GM03348 (cell line): ENCODE measurements at regions not wholly inside any gene's neighbourhood (a gene's known extent, or its start where the extent isn't known, plus 50 kb on each side); places are given as distances from the start of the nearest gene placed in this dataset.
"Not testable (repeated sequence)": the region's sequence is repeated elsewhere in the genome, so short reads cannot be mapped to it uniquely, and the experiment has no call there.

Source experiments
- DNase-seq: peaks from one replicate; pipeline ENCODE4 v3.0.0; 2012; ENCODE audit warnings: low spot score

DNA sequence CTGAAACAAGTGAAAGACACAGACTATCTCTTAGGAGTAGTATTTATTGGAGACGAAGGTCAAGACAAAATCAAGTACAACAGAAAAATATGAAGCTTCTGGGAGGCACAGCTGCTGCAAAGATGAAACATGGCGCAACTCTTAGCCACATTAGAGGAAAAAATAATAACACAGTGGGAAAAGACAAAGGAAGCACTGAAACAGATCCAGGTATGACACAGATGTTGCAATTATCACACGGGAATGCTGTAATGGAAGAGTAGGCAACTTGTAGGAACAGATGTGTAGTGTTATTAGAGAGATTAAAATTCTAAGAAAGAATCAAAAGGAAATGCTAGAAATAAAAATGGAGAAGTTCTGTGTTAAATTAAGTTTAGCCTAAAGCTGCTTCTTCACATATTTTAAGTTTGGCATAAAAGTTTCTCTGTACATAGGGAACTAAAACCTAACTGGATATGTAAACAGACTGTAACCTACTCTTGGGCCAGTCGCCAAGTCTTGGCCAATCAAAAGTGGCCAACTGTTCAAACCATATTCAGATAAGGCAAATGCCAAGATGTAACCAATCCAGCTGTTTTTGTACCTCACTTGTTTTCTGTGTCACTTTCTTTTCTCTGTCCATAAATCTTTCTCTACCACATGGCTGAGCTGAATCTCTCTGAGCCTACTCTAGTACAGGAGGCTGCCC lies 1132.0 kb upstream of the LRRTM3 start:
- DNase-seq = no peak

DNA sequence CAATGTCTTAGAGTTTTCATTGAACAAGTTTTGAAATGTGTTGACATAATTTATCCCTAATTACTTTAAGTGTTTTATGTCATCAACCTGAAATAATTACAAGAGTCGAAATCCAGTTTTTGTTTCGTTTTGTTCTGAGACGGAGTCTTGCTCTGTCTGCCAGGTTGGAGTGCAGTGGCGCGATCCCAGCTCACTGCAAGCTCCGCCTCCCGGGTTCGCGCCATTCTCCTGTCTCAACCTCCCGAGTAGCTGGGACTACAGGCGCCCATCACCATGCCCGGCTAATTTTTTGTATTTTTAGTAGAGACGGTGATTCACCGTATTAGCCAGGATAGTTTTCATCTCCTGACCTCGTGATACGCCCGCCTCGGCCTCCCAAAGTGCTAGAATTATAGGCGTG lies 1131.0 kb upstream of the LRRTM3 start:
- DNase-seq = not testable (repeated sequence)

DNA sequence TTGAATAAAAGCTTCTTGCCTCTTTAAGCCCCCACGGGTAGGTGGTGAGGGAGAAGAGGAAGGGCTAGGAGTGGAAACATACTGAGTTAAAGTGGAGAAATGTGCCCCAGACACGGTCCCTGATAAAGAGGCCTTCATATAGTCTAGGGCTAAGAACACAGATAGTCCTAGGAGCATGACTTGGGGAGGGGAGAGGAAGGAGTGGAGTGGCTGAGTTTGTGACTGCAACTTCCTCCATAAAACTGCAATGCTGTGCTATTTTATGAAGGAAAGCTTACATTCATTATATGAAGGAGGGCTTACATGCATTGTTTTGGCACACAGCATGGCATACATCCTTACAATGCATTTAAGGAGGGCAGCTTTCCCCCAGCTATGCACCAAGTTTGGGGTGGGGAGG lies 1129.4 kb upstream of the LRRTM3 start:
- DNase-seq = no peak

DNA sequence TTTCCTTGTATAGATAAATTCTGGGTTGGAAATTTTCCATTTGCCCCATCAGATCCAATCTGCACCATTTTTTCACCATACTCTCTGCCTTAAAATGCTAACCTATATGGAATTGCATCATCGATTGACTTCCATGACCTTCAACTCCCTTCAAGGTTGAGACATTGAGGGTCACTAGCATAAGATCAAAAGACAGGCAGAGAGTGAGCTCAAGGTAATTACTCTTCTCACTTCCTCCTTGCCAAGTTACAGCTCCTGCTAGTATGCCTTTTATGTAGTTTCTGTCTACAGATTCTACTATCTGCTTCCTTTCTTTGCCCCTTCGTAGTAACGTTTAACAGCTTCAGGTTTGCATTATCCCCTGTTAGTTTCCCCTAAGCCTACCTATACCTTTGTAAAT lies 1127.7 kb upstream of the LRRTM3 start:
- no peak for DNase-seq

DNA sequence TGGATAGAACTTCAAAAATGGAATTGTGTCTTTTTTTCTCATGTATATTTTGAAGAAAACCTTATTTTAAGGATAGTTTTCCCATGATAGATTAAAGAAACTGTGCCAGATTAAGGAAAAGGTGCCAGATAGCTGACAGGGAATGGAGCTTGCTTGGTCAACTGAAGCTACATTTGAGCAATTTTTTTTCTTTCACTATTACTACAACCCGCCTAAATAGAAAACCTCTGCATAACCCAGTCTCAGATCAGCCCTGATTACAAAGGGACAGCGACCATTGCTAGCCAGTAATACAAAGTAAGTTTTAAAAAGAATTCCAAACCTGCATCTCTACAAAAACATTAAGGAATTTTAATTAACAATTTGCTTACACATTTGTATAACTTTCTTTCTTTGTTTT lies 1123.4 kb upstream of the LRRTM3 start:
- no peak for DNase-seq

DNA sequence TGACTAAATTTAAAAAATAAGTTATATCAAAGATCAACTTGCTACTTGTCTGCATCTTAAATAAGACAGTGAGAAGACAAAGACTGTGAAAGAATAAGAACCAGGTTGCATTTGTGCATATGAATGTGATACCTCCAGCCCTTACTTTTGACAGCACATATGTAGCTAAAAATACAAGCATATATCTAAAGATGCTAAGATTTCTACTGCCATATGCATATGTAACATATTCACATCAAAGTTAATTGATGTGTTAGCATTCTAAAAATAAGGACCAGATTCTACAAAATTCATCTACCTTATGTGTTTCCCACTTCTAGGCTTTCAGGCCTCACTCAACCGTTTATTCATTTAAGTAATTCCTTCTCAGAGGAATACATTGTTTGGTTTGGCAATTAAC lies 1120.3 kb upstream of the LRRTM3 start:
- no peak for DNase-seq

DNA sequence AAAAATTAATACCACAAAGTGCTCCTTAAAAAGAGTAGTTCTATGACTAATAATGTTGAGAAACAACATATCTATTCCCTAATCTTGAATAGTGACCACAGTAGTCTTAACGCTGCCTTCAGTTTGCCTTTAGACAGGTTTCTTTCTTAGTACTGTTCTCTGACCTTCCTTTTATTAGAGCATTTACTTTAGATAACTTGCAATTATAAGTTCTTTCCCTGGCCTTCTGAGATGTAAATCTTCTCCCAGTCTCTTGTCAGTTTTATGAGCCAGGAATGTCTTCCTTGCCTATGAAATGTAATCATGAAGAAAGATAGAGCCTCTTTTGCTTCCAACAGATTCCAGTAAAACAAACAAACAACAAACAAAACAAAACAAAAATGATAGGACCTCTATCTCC lies 1119.8 kb upstream of the LRRTM3 start:
- no peak for DNase-seq

DNA sequence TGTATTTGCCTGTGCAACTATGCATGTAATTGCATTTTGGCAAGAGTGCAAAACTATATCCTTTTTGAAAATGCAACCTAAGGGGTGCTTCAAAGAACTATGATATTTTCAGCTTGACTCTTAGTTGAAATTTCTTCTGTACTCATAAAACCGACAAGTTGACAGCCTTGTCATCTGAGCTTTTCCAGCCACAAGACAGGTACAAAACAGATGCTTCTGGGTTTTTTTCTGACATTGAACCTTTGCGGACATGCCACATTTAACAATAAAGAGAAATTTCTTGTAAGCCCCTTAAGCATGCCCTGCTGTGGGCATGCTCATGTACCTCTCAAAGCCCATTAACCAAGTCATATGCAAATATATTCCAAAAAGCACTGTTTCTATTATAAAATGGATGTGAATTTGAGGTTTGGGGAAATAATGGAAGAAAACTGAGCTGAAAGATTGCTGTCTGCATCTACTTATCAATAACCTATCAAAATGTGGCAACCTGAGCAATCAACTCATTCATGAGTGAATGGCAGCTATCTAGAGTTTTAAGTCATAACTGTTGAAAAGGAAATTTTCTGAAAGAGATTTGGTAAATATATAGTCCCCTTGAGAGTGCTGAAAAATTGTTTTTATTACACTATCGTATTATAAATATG lies 1117.0 kb upstream of the LRRTM3 start:
- no peak for DNase-seq

DNA sequence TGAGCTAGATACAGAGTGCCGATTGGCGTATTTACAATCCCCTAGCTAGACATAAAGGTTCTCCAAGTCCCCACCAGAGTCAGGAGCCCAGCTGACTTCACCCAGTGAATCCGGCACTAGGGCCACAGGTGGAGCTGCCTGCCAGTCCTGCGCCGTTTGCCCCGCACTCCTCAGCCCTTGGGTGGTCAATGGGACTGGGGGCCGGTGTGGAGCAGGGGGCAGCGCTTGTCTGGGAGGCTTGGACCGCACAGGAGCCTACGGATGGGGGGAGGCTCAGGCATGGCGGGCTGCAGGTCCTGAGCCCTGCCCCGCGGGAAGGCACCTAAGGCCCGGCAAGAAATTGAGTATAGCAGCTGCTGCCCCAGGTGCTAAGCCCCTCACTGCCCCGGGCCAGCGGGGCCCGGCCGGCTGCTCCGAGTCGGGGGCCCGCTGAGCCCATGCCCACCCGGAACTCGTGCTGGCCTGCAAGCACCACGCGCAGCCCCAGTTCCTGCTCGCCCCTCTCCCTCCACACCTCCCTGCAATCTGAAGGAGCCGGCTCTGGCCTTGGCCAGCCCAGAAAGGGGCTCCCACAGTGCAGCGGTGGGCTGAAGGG lies 1113.8 kb upstream of the LRRTM3 start:
- no peak for DNase-seq

DNA sequence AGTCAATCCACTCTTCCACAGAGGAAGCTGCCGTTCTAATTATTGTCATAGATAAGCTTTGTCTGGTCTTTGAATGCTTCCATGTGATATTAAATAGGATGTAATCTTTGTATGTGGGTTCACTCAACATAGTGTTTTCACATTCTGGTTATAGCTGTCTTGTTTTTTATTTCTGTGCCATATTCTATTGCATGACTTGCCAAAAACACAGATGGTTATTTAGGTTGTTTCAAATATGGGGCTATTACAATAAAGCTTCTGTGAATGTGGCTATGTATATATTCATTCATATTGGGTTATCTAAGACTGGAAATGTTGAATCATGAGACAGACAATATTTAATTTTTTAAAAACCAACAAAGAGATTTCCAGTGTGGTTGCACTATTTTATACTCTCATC lies 1109.3 kb upstream of the LRRTM3 start:
- DNase-seq = no peak

DNA sequence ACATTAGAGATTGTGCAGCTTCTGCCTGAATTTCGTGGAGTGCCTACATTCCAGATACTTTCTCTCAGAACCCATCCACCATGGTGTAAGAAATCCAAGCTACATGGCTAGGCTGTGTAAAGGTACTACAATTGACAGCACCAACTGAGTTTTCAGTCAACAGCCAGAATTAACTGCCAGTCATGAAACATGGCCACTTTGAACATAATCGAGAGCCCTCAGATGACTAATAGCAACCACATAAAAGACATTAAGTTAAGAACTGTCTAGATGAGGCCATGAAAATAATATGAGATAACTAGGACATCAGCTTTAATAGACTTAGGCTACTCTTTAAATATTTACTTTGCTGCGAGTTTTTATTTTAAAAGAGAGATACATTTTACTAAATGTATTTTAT lies 1106.8 kb upstream of the LRRTM3 start:
- no peak for DNase-seq

DNA sequence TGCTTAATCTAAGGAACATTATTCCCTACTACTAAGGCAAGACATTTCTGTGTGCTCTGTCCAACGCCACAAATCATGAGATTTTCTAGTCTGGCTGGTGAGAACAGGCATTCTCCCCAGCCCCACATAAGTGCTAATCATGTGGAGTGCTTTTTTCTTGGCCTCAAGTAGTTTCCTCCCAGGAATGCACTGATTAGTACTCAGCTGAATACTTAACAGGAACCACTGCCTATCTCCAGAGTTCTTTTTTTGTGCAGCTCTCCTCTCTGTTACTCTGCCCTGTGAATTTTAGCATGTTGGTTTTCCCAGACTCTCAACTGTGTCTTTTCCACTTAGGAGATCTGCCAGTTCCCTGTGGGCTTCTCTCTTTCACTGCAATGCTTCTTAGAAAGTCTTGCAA lies 1098.5 kb upstream of the LRRTM3 start:
- DNase-seq = no peak

DNA sequence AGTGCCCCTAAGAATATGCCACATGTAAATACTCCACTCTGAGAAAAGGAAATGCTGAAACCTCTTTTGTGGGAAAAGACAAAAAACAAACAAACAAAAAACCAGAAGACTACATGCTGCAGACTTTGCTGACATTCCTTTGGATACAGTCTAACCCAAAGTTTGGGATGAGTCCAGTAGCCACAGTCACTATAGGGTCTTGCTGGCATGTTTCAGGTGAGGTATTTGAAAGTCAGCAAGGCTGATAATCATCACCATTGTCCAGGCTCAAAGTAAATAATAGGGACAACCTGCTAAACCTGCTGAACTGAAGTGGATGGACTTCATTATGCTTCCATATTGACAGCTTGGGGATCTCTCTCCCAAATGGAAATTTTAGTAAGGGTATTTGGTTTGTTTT lies 1087.0 kb upstream of the LRRTM3 start:
- no peak for DNase-seq

DNA sequence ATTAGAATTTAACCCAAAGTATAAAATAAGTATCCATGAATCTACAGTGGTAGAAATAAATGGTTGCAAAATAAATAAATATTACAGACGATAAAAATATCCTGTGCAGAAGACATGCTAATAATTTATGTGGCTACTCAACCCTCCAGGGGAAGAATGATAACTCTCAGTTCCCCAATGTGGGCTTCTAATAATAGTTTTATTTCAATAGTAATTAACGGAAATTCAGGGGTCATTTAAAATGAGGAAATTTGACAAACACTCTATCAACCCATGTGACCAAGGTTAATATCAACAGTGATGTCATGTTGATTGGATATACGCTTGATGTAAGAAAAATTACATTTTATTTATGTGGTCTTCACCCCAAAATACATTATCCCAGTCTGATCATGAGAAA lies 1082.6 kb upstream of the LRRTM3 start:
- DNase-seq = no peak

DNA sequence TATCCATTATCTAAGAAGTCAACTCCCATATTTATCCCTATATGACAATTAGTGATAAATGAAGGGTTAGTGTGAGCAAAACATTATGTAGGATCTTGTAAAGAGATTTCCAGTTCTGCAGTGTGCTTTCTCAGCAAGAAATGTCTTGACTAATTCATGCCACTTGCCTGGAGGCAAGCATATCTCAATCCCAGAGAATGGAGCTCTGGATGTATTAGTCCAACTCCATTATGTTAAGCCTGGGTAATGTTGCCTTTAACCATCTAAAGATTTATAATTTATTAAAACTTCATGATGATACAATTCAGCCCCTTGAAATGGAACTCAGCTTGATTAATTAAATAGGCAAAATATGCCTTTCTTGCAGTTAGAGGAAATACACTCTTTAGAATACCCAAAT lies 1079.9 kb upstream of the LRRTM3 start:
- no peak for DNase-seq

DNA sequence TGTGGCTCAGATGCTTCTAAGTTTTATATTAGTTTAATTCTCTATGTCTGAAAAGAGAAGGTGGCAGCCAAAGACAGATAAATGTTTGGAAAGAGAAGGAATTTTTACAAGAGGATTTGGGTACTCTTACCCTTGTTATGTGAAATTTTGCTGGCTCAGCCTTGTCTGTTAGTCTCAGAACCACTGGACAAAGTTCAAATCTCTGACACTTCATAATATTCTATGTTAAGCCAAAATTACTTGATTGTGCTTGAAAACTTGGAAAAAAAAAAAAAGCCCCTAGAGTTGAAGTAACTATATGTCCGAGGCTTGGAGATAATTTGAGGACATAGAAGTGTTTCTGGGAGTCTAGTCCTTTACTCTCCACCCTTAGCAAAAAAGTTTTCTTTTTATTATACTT lies 1079.3 kb upstream of the LRRTM3 start:
- DNase-seq = no peak

DNA sequence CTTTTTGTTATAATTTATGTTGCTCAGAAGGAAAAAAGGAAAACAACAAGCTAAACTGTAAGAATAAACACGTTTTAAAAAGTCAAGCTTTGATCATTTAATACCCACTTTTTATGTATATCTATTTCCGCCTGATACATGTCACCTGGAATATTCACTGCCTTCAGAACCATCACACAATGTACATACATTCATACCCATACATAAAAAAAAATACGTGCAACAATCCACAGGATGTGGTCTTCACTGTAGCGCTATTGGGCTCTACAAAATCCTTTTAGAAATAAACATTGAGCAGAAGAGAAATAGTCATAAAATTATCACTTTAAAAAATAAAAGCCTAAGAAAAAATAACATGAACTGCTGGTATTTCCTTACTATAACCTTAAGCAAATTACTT lies 1078.9 kb upstream of the LRRTM3 start:
- no peak for DNase-seq

DNA sequence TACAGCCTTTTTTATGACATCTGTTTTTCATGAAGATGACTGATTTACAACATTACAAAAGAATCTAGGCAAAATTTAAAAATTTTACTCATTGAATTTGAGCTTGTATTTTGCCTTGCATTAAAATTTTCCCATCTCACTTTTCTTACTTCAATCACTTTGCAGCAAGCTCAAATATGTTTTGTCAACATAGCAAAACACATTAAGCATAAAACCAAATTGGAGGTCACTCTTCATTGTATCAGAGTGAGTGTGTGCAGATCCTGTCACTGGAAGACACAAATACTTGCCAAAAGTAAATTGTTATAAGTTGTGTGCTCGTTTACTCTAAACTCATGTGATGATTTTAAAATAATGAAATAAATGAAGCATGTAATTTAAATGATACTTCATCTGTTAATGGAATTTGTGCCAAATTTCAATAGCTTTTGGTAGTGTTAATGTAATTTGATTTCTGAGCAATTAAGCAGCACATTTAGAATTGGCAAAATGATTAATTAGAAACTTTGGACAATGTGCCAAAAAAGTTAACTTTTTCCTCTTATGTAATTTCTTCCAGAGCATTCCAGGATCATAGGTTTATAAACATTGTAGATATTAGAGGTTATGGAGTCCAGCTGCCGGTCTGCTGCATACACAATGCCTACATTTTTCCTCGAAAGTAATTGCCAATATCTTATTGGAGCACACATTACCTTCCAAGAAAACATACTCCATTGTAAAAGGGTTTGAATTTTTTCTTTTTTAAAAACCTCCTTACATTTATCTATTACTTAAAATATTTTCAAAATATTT lies 1078.2 kb upstream of the LRRTM3 start:
- DNase-seq = no peak

DNA sequence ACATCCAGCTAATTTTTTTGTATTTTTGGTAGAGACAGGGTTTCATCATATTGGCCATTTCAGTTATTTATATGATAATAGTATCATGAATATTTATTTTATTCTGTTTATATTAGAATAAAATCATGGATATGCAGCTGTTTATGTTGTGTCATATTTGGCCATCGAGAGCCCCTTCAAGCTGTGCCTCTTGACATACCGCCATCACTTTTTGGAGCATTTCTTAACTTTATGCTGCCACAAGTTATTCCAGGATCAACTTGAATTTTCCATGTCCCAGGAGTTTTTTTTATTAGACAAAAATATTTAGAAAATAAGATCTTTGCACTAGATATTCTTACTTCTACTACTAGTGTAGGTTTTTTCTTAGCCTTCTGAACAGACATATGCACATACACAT lies 1067.0 kb upstream of the LRRTM3 start:
- no peak for DNase-seq

DNA sequence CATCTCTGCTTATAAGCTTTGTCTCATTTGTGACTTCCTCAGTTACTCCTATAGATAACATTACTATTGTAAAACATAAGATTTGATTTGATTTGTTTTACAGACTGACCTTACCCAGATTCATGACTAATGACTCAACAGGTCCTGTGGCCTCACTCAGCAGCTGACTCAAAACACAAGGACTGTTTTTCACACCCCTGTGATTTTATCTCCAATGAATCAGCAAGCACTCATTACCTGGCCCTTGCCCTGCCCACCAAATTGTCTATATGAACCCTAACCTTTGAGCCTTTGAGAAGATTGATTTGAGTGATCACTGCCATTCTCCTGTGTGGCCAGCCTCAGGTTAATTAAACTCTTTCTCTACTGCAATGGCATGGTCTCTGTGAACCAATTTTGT lies 1064.6 kb upstream of the LRRTM3 start:
- DNase-seq = no peak
